ACC112 (cell line): ENCODE measurements at regions not wholly inside any gene's neighbourhood (a gene's known extent, or its start where the extent isn't known, plus 50 kb on each side); places are given as distances from the start of the nearest gene placed in this dataset.

Source experiments
- H2AFZ ChIP-seq: fragments of 200-600 bp; sonication (generic); one replicate; pipeline ENCODE4 v1.6.0; 2017; ENCODE audit warnings: antibody characterized with exemption, low read length; ENCODE audit not compliant: unreplicated experiment
- H3K27ac ChIP-seq: fragments of 200-600 bp; sonication (generic); 2 replicates; pipeline ENCODE4 v1.5.1; 2014; ENCODE audit warnings: low read depth, mild to moderate bottlenecking, antibody characterized with exemption, low read length, moderate library complexity
- H3K27me3 ChIP-seq: fragments of 200-600 bp; sonication (generic); 2 replicates; pipeline ENCODE4 v1.6.1; 2014; ENCODE audit warnings: mild to moderate bottlenecking, antibody characterized with exemption, low read length, moderate library complexity, mixed read lengths; ENCODE audit not compliant: insufficient read depth
- H3K36me3 ChIP-seq: fragments of 200-600 bp; sonication (generic); 2 replicates; pipeline ENCODE4 v1.6.1; 2016; ENCODE audit warnings: mild to moderate bottlenecking, antibody characterized with exemption, low read length, moderate library complexity, mixed read lengths; ENCODE audit not compliant: insufficient read depth
- H3K4me1 ChIP-seq: fragments of 200-600 bp; sonication (generic); one replicate; pipeline ENCODE4 v1.6.1; 2016; ENCODE audit warnings: low read length, mixed read lengths; ENCODE audit not compliant: insufficient read depth, unreplicated experiment, control insufficient read depth
- H3K4me3 ChIP-seq: fragments of 200-600 bp; sonication (generic); 2 replicates; pipeline ENCODE4 v1.5.1; 2014; ENCODE audit warnings: mild to moderate bottlenecking, low read depth, low read length
- H3K79me2 ChIP-seq: fragments of 200-600 bp; sonication (generic); one replicate; pipeline ENCODE4 v1.6.0; 2016; ENCODE audit warnings: low read length; ENCODE audit not compliant: control insufficient read depth, unreplicated experiment, insufficient read depth

DNA sequence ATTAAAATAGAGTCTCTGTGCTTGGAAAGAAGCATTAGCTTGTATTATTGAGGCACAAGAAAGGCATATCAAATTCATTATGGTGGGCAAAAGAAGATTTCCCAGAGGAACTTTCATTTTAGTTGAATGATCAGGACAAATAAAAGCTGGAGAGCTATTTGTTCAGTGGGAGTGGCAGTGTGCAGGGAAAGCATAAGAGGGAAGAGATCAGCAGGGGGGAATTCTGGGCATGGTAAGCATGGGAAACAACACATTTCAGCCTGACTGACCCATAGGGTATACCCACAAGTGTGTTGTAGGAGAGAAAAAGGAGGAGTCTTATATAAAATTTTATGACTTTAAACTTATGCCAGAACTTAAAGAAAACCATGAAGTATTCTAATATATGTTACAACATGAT lies 167.7 kb upstream of the RASA1 start:
- no peak overlapping the region for H3K27ac ChIP-seq
- no peak overlapping the region for H3K4me3 ChIP-seq
- H3K4me1 ChIP-seq = no peaks in the 10 kb centered on the region
- H3K27me3 ChIP-seq = no peaks in the 10 kb centered on the region
- H2AFZ ChIP-seq = no peak overlapping the region
- H3K36me3 ChIP-seq = no peaks in the 10 kb centered on the region
- no peaks in the 10 kb centered on the region for H3K79me2 ChIP-seq

- H3K36me3 ChIP-seq = no peaks in the 10 kb centered on the region
- H3K27me3 ChIP-seq = no peaks in the 10 kb centered on the region
- H3K4me1 ChIP-seq = no peaks in the 10 kb centered on the region
- H3K79me2 ChIP-seq = no peaks in the 10 kb centered on the region
- no peak overlapping the region for H3K27ac ChIP-seq
- no peak overlapping the region for H2AFZ ChIP-seq
- no peak overlapping the region for H3K4me3 ChIP-seq
These were observed 166.4 kb upstream of the RASA1 start for GRCh38 chr5:87101321-87101720.

- no peak overlapping the region for H2AFZ ChIP-seq
- no peaks in the 10 kb centered on the region for H3K27me3 ChIP-seq
- no peaks in the 10 kb centered on the region for H3K79me2 ChIP-seq
- H3K36me3 ChIP-seq = no peaks in the 10 kb centered on the region
- no peak overlapping the region for H3K27ac ChIP-seq
- no peak overlapping the region for H3K4me3 ChIP-seq
- H3K4me1 ChIP-seq = no peaks in the 10 kb centered on the region
These were observed 164.8 kb upstream of the RASA1 start for GRCh38 chr5:87102841-87103240.

- H3K4me3 ChIP-seq = no peak overlapping the region
- H3K27me3 ChIP-seq = no peaks in the 10 kb centered on the region
- no peak overlapping the region for H3K27ac ChIP-seq
- no peak overlapping the region for H2AFZ ChIP-seq
- no peaks in the 10 kb centered on the region for H3K79me2 ChIP-seq
- H3K36me3 ChIP-seq = no peaks in the 10 kb centered on the region
- no peaks in the 10 kb centered on the region for H3K4me1 ChIP-seq
These were observed 163.9 kb upstream of the RASA1 start for GRCh38 chr5:87103616-87104287.

- Histone ChIP-seq H3K79me2 (no peaks in the 10 kb centered on the region), H3K27ac (no peak overlapping the region), H3K36me3 (no peaks in the 10 kb centered on the region), H3K4me1 (no peaks in the 10 kb centered on the region), H2AFZ (no peak overlapping the region), H3K4me3 (no peak overlapping the region), H3K27me3 (no peaks in the 10 kb centered on the region)
These were observed 162.1 kb upstream of the RASA1 start for GRCh38 chr5:87105577-87105976.

DNA sequence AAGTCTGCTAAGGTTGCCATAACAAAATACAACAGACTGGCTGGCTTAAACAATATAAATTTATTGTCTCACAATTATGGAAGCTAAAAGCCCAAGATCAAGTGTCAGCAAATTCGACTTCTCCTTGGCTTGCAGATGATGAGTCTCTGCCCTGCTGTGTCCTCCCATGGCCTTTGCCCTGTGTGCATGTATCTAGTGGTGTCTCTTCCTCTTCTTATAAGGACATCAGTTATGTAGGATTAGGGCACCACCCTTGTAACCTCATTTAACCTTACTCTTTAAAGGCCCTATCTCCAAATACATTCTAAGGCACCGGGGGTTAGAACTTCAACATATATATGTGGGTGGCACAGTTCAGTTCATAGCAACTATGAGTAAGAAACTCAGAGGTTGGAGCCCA lies 157.9 kb upstream of the RASA1 start:
- H3K4me3 ChIP-seq = no peak overlapping the region
- no peak overlapping the region for H2AFZ ChIP-seq
- no peaks in the 10 kb centered on the region for H3K36me3 ChIP-seq
- H3K79me2 ChIP-seq = no peaks in the 10 kb centered on the region
- H3K27me3 ChIP-seq = no peaks in the 10 kb centered on the region
- no peak overlapping the region for H3K27ac ChIP-seq
- peaks cover 13% of the 10 kb centered on the region for H3K4me1 ChIP-seq

GRCh38 chr5:87110721-87111120 lies 157.0 kb upstream of the RASA1 start:
- no peaks in the 10 kb centered on the region for H3K79me2 ChIP-seq

GRCh38 chr5:87113861-87114260 lies 153.8 kb upstream of the RASA1 start:
- H3K36me3 ChIP-seq = no peaks in the 10 kb centered on the region
- H3K4me3 ChIP-seq = peak overlapping the region; percentile 56
- H3K79me2 ChIP-seq = no peaks in the 10 kb centered on the region
- H3K27me3 ChIP-seq = no peaks in the 10 kb centered on the region
- H3K4me1 ChIP-seq = peaks cover 13% of the 10 kb centered on the region
- H2AFZ ChIP-seq = peak overlapping the region; percentile 96
- peak overlapping the region; percentile 73 for H3K27ac ChIP-seq

More at GRCh38 chr5:87110721-87111120, 157.0 kb upstream of the RASA1 start:
- Histone ChIP-seq H3K36me3 (no peaks in the 10 kb centered on the region), H3K27me3 (no peaks in the 10 kb centered on the region), H2AFZ (no peak overlapping the region), H3K4me1 (peaks cover 13% of the 10 kb centered on the region), H3K4me3 (no peak overlapping the region), H3K27ac (no peak overlapping the region)

- Histone ChIP-seq H2AFZ (peak overlapping the region; percentile 96), H3K4me1 (peaks cover 14% of the 10 kb centered on the region), H3K27ac (peak overlapping the region; percentile 73), H3K27me3 (no peaks in the 10 kb centered on the region), H3K36me3 (no peaks in the 10 kb centered on the region), H3K4me3 (no peak overlapping the region), H3K79me2 (no peaks in the 10 kb centered on the region)
These were observed 153.1 kb upstream of the RASA1 start for GRCh38 chr5:87114631-87115030.

DNA sequence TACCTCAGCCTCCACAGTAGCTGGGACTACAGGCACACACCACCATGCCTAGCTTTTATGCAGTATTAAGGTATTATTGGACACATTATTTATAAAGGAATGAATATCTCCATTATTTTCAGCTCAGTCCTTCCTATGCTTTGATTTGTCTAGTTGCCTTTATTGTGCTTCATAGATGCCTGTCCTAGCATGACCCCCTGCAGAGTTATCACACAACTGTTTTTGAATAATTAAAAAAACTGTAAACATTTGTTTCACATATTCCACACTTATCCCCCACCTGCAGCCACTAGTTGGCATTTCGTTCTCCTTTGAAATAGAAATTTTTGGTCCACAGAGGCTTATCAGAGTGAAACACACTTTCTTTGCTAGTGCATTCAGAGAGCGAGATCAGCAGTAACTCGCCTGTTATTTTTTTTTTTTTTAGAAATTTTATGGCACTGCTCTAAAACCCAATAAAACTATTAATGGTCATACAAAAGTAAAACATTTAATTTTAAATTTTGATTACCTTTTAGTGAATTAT lies 151.8 kb upstream of the RASA1 start:
- Histone ChIP-seq H3K4me3 (no peak overlapping the region), H2AFZ (no peak overlapping the region), H3K27ac (no peak overlapping the region), H3K79me2 (no peaks in the 10 kb centered on the region), H3K4me1 (peaks cover 27% of the 10 kb centered on the region), H3K27me3 (no peaks in the 10 kb centered on the region), H3K36me3 (no peaks in the 10 kb centered on the region)

DNA sequence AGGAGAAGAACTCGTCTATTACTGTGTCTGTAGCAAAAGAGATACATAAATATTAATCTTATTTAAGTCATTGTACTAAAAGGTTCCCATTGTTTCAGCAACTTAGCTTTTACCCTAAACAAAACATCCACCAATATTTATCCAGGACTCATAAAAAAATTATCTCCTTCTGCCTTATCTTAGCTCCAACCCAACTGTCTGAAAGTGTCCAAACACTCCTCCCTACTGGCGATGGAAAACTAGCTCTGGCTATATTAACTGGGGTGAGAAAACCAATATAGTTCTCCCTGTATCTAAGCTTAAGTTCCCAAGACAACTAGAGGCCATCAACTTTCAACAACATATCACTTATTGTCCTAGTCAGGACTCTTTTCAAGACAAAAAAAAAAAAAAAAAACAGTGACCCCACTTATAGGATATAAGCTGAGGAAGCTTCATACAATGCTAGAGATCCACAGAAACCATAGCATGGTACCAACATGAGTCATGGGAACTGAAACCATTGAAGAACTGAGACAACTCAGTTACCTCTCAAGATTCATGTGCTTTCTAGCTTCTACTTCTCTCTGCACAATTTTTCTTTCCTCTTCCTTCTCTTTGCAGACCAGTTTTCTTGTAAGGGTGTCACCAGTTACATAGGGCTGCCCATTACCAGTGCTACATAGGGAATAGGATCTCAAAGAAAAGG lies 150.7 kb upstream of the RASA1 start:
- no peak overlapping the region for H2AFZ ChIP-seq
- H3K4me1 ChIP-seq = peaks cover 36% of the 10 kb centered on the region
- no peaks in the 10 kb centered on the region for H3K79me2 ChIP-seq
- H3K27me3 ChIP-seq = no peaks in the 10 kb centered on the region
- no peak overlapping the region for H3K27ac ChIP-seq
- H3K36me3 ChIP-seq = no peaks in the 10 kb centered on the region
- no peak overlapping the region for H3K4me3 ChIP-seq
